Activated CD8-positive, alpha-beta T cell treated with anti-CD3 and anti-CD28 coated beads, Interleukin-2, amount 10 ng/mL, durations not matched to agents 7 days and 5 days (primary cell): ENCODE measurements at regions not wholly inside any gene's neighbourhood (a gene's known extent, or its start where the extent isn't known, plus 50 kb on each side); places are given as distances from the start of the nearest gene placed in this dataset.

Source experiments
- ATAC-seq: fragments of 150-1000 bp; cut with Tn5 transposase; one replicate; pipeline ENCODE4 v1.10.0; 2021; ENCODE audit warnings: moderate library complexity
- CTCF ChIA-PET: fragments of 350-600 bp; sonication (Branson Sonifier 250); formaldehyde crosslinking; loops from one replicate; lab custom pipeline; 2021; ENCODE audit warnings: antibody characterized with exemption; lab: Charles Lee
- POLR2A ChIA-PET: fragments of 350-600 bp; sonication (Branson Sonifier 250); formaldehyde crosslinking; loops from one replicate; lab custom pipeline; 2021; ENCODE audit warnings: antibody characterized with exemption; lab: Charles Lee
- DNase-seq: peaks from one replicate; pipeline ENCODE4 v3.0.0-alpha.2; 2020
- H3K27ac Mint-ChIP-seq: one replicate; pipeline ENCODE4 v1.8.0; 2021; ENCODE audit warnings: mild to moderate bottlenecking, mixed read lengths
- H3K27me3 Mint-ChIP-seq: one replicate; pipeline ENCODE4 v1.8.0; 2021; ENCODE audit warnings: low read depth, mixed read lengths
- H3K36me3 Mint-ChIP-seq: one replicate; pipeline ENCODE4 v1.8.0; 2021; ENCODE audit warnings: low read depth, mixed read lengths
- H3K4me1 Mint-ChIP-seq: one replicate; pipeline ENCODE4 v1.8.0; 2021; ENCODE audit warnings: low read depth, mixed read lengths
- H3K4me3 Mint-ChIP-seq: one replicate; pipeline ENCODE4 v1.8.0; 2021; ENCODE audit warnings: mild to moderate bottlenecking, mixed read lengths
- H3K9me3 Mint-ChIP-seq: one replicate; pipeline ENCODE4 v1.8.0; 2022; ENCODE audit warnings: mixed read lengths; ENCODE audit not compliant: insufficient read depth

GRCh38 chr5:134063188-134063820, 51.2 kb upstream of the TCF7 start:
- ChIA-PET POLR2A (no interaction called here), CTCF (no interaction called here)
- Mint-ChIP-seq H3K27me3 (peaks cover 2% of the 10 kb centered on the region), H3K4me3 (no peak overlapping the region), H3K4me1 (peaks cover 8% of the 10 kb centered on the region), H3K36me3 (no peaks in the 10 kb centered on the region), H3K9me3 (no peaks in the 10 kb centered on the region), H3K27ac (no peak overlapping the region)
- no peak for DNase-seq
- no peak for ATAC-seq

GRCh38 chr5:134059758-134060495, 54.6 kb upstream of the TCF7 start:
- Mint-ChIP-seq H3K4me1 (peaks cover 5% of the 10 kb centered on the region), H3K27me3 (peaks cover 2% of the 10 kb centered on the region), H3K4me3 (no peak overlapping the region), H3K27ac (no peak overlapping the region), H3K36me3 (no peaks in the 10 kb centered on the region), H3K9me3 (no peaks in the 10 kb centered on the region)
- ATAC-seq (no peak), DNase-seq (no peak)
- ChIA-PET POLR2A (interaction anchor here (0.9 to 1.3 kb wide), 2 partner anchors 40 to 117 kb away, joined by 3 read pairs; partner anchors contain the start of gene SKP1), CTCF (interaction anchor here (0.7 to 1.6 kb wide), 5 partner anchors 15 to 40 kb away, joined by 3 to 11 read pairs (median 3); no protein-coding TSS in a partner anchor)

- no peaks in the 10 kb centered on the region for H3K27me3 Mint-ChIP-seq
- ChIA-PET POLR2A (no interaction called here), CTCF (interaction anchor here (0.6 to 7.4 kb wide), 3 partner anchors 14 to 56 kb away, joined by 3 to 77 read pairs (median 11); no protein-coding TSS in a partner anchor)
- H3K4me1 Mint-ChIP-seq, result peaks cover 31% of the 10 kb centered on the region
- no peaks in the 10 kb centered on the region for H3K36me3 Mint-ChIP-seq
- peak overlapping the region; percentile 8 for H3K27ac Mint-ChIP-seq
- H3K4me3 Mint-ChIP-seq, result no peak overlapping the region
- H3K9me3 Mint-ChIP-seq, result no peaks in the 10 kb centered on the region
- ATAC-seq (no peak), DNase-seq (no peak)
Measured at GRCh38 chr5:134055015-134055414, 50.2 kb upstream of the VDAC1 start.
